K562 (cell line): ENCODE measurements at regions not wholly inside any gene's neighbourhood (a gene's known extent, or its start where the extent isn't known, plus 50 kb on each side); places are given as distances from the start of the nearest gene placed in this dataset.

Experiments
- CHD7 ChIP-seq: fragments of 200-600 bp; sonication (generic); IDR thresholded peaks from one replicate; pipeline ENCODE4 v1.6.1; 2012; ENCODE audit warnings: mild to moderate bottlenecking, low read depth, low read length, inconsistent platforms

GRCh38 chr10:36017137-36017536, 375.0 kb upstream of the FZD8 start (continued):
- no peak for TF ChIP-seq CHD7
